Neural cell (in vitro differentiated cells): ENCODE measurements at regions not wholly inside any gene's neighbourhood (a gene's known extent, or its start where the extent isn't known, plus 50 kb on each side); places are given as distances from the start of the nearest gene placed in this dataset.

Experiments used
- H2AFZ ChIP-seq: fragments of 200-600, 300-800 bp; sonication (generic), shearing (Covaris generic); 2 replicates; pipeline ENCODE4 v1.6.0; 2014; ENCODE audit warnings: low read depth, mild to moderate bottlenecking, antibody characterized with exemption, low read length, moderate library complexity
- H3F3A ChIP-seq: fragments of 200-600 bp; shearing (Covaris generic); 2 replicates; pipeline ENCODE4 v1.6.1; 2016; ENCODE audit warnings: mild to moderate bottlenecking, moderate library complexity, mixed read lengths, antibody characterized with exemption, low read length; ENCODE audit not compliant: insufficient read depth, poor library complexity, severe bottlenecking
- H3K27ac ChIP-seq: fragments of 200-600, 300-800 bp; sonication (generic), shearing (Covaris generic); 2 replicates; pipeline ENCODE4 v1.5.1; 2014; ENCODE audit warnings: mild to moderate bottlenecking, low read length, moderate library complexity
- H3K27me3 ChIP-seq: fragments of 300-800, 200-600 bp; sonication (generic), shearing (Covaris generic); 2 replicates; pipeline ENCODE4 v1.6.0; 2014; ENCODE audit warnings: mild to moderate bottlenecking, low read depth, low read length, moderate library complexity; ENCODE audit not compliant: insufficient read depth
- H3K36me3 ChIP-seq: fragments of 300-800, 200-600 bp; sonication (generic), shearing (Covaris generic); 2 replicates; pipeline ENCODE4 v1.5.1; 2014; ENCODE audit warnings: mild to moderate bottlenecking, antibody characterized with exemption, low read length, moderate library complexity; ENCODE audit not compliant: insufficient read depth
- H3K4me2 ChIP-seq: fragments of 300-800, 200-600 bp; sonication (generic), shearing (Covaris generic); 2 replicates; pipeline ENCODE4 v1.6.0; 2014; ENCODE audit warnings: mild to moderate bottlenecking, low read length
- H3K4me3 ChIP-seq: fragments of 300-800, 200-600 bp; sonication (generic), shearing (Covaris generic); 2 replicates; pipeline ENCODE4 v1.5.1; 2014; ENCODE audit warnings: mild to moderate bottlenecking, low read length, moderate library complexity
- H3K79me2 ChIP-seq: fragments of 200-600 bp; shearing (Covaris generic); replicated peaks from 2 replicates; pipeline ENCODE4 v1.6.0; 2014; ENCODE audit warnings: mild to moderate bottlenecking, low read length, moderate library complexity; ENCODE audit not compliant: insufficient read depth
- H3K9ac ChIP-seq: fragments of 300-800, 200-600 bp; sonication (generic), shearing (Covaris generic); 2 replicates; pipeline ENCODE4 v1.6.1; 2016; ENCODE audit warnings: mild to moderate bottlenecking, low read length, mixed read lengths
- H3K9me2 ChIP-seq: fragments of 200-600 bp; shearing (Covaris generic); 2 replicates; pipeline ENCODE4 v1.6.1; 2016; ENCODE audit warnings: mild to moderate bottlenecking, low read length, mixed read lengths; ENCODE audit not compliant: insufficient read depth
- H3K9me3 ChIP-seq: fragments of 200-600, 300-800 bp; sonication (generic), shearing (Covaris generic); 2 replicates; pipeline ENCODE4 v1.6.1; 2016; ENCODE audit warnings: mild to moderate bottlenecking, mixed run types, low read length, moderate library complexity, mixed read lengths
- H4K20me1 ChIP-seq: fragments of 200-600 bp; shearing (Covaris generic); 2 replicates; pipeline ENCODE4 v1.6.1; 2016; ENCODE audit warnings: mild to moderate bottlenecking, mixed run types; ENCODE audit not compliant: insufficient read depth
- EP300 ChIP-seq: fragments of 450-650 bp; conservative IDR thresholded peaks from 2 replicates; pipeline ENCODE4 v1.6.1; 2014; ENCODE audit warnings: antibody characterized with exemption, mild to moderate bottlenecking, moderate library complexity; ENCODE audit not compliant: poor library complexity, severe bottlenecking
- EZH2 ChIP-seq: fragments of 200-600, 300-800 bp; shearing (Covaris generic), sonication (generic); IDR thresholded peaks from 2 replicates; pipeline ENCODE4 v1.6.1; 2014; ENCODE audit warnings: antibody characterized with exemption, low read length, borderline replicate concordance, mild to moderate bottlenecking; ENCODE audit not compliant: insufficient read depth, poor library complexity, severe bottlenecking
- MXI1 ChIP-seq: fragments of 450-650 bp; conservative IDR thresholded peaks from 2 replicates; pipeline ENCODE4 v1.6.1; 2014; ENCODE audit warnings: antibody characterized with exemption, mild to moderate bottlenecking; ENCODE audit not compliant: poor library complexity, severe bottlenecking
- POLR2AphosphoS5 ChIP-seq: IDR thresholded peaks from 2 replicates; pipeline ENCODE4 v1.6.1; 2012
- RAD21 ChIP-seq: fragments of 450-650 bp; conservative IDR thresholded peaks from 2 replicates; pipeline ENCODE4 v1.6.1; 2014; ENCODE audit warnings: antibody characterized with exemption, mild to moderate bottlenecking, moderate library complexity
- SMC3 ChIP-seq: fragments of 450-650 bp; conservative IDR thresholded peaks from 2 replicates; pipeline ENCODE4 v1.6.1; 2014; ENCODE audit warnings: antibody characterized with exemption, mild to moderate bottlenecking, moderate library complexity; ENCODE audit not compliant: poor library complexity
- TAF1 ChIP-seq: IDR thresholded peaks from 2 replicates; pipeline ENCODE4 v1.6.1; 2012; ENCODE audit warnings: low read depth
- TF ChIP-seq, protein P1 (sequence below): IDR thresholded peaks from 2 replicates; pipeline ENCODE4 v1.6.1; 2012; ENCODE audit warnings: borderline replicate concordance
- TF ChIP-seq, protein P2 (sequence below): fragments of 450-650 bp; IDR thresholded peaks from 2 replicates; pipeline ENCODE4 v1.5.1; 2014; ENCODE audit warnings: antibody characterized with exemption, mild to moderate bottlenecking, moderate library complexity; ENCODE audit not compliant: poor library complexity, severe bottlenecking

DNA sequence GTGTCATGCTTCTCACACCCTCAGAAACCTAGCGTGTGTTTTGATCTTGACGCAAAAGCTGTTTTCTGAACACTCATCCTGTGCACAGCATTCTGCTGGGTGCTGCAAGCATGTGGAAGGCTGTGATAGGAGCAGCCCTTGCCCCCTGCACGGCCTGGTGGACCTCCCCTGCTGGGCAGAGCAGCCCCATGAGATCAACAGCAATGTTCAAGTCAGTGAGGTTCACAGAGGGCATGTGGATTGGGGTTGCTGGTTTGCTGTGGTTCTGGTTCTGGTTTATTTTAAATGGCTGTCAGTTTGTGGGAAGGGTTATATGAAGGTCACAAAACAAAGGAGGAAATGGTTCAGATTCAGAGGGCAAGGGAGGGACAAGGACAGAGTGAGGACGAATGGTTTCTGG lies 71.3 kb downstream of the SOWAHC start:
- H3F3A ChIP-seq: no peaks in the 10 kb centered on the region
- H3K9me3 ChIP-seq: no peaks in the 10 kb centered on the region
- H3K79me2 ChIP-seq: no peaks in the 10 kb centered on the region
- H4K20me1 ChIP-seq: no peaks in the 10 kb centered on the region
- no peak overlapping the region for H3K4me2 ChIP-seq
- TF ChIP-seq, protein P1, sequence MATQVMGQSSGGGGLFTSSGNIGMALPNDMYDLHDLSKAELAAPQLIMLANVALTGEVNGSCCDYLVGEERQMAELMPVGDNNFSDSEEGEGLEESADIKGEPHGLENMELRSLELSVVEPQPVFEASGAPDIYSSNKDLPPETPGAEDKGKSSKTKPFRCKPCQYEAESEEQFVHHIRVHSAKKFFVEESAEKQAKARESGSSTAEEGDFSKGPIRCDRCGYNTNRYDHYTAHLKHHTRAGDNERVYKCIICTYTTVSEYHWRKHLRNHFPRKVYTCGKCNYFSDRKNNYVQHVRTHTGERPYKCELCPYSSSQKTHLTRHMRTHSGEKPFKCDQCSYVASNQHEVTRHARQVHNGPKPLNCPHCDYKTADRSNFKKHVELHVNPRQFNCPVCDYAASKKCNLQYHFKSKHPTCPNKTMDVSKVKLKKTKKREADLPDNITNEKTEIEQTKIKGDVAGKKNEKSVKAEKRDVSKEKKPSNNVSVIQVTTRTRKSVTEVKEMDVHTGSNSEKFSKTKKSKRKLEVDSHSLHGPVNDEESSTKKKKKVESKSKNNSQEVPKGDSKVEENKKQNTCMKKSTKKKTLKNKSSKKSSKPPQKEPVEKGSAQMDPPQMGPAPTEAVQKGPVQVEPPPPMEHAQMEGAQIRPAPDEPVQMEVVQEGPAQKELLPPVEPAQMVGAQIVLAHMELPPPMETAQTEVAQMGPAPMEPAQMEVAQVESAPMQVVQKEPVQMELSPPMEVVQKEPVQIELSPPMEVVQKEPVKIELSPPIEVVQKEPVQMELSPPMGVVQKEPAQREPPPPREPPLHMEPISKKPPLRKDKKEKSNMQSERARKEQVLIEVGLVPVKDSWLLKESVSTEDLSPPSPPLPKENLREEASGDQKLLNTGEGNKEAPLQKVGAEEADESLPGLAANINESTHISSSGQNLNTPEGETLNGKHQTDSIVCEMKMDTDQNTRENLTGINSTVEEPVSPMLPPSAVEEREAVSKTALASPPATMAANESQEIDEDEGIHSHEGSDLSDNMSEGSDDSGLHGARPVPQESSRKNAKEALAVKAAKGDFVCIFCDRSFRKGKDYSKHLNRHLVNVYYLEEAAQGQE: no peak
- TF ChIP-seq SMC3 (no peak), MXI1 (no peak), TAF1 (no peak), POLR2AphosphoS5 (no peak), EZH2 (no peak), RAD21 (no peak), EP300 (no peak)
- TF ChIP-seq, protein P2, sequence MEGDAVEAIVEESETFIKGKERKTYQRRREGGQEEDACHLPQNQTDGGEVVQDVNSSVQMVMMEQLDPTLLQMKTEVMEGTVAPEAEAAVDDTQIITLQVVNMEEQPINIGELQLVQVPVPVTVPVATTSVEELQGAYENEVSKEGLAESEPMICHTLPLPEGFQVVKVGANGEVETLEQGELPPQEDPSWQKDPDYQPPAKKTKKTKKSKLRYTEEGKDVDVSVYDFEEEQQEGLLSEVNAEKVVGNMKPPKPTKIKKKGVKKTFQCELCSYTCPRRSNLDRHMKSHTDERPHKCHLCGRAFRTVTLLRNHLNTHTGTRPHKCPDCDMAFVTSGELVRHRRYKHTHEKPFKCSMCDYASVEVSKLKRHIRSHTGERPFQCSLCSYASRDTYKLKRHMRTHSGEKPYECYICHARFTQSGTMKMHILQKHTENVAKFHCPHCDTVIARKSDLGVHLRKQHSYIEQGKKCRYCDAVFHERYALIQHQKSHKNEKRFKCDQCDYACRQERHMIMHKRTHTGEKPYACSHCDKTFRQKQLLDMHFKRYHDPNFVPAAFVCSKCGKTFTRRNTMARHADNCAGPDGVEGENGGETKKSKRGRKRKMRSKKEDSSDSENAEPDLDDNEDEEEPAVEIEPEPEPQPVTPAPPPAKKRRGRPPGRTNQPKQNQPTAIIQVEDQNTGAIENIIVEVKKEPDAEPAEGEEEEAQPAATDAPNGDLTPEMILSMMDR: no peak
- H3K36me3 ChIP-seq: no peaks in the 10 kb centered on the region
- no peak overlapping the region for H3K4me3 ChIP-seq
- no peak overlapping the region for H3K27ac ChIP-seq
- no peak overlapping the region for H2AFZ ChIP-seq
- H3K9me2 ChIP-seq: no peaks in the 10 kb centered on the region
- H3K27me3 ChIP-seq: no peaks in the 10 kb centered on the region
- no peak overlapping the region for H3K9ac ChIP-seq

DNA sequence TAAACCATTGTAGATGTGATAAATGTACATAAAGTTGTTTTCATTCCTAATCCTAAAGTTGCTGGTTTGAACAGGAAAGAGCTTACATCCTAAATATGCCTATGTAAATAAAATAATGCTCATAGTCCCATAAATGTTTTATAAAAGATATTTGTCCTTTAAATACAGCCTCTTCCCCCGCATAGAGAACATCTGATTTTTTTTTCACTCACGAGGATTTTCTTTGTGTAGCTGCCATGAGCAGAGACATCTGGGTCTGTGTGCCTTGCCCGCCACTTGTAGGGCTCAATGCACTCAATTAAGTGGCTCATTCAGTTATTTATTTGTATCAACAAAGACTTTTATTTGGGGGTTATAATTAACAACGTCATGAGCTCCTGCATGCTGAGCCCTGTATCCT lies 72.8 kb downstream of the SOWAHC start:
- Histone ChIP-seq H3K9me3 (no peaks in the 10 kb centered on the region), H3K36me3 (no peaks in the 10 kb centered on the region), H4K20me1 (no peaks in the 10 kb centered on the region), H3K9ac (no peak overlapping the region), H3K27me3 (no peaks in the 10 kb centered on the region), H2AFZ (no peak overlapping the region), H3K9me2 (no peaks in the 10 kb centered on the region), H3F3A (no peaks in the 10 kb centered on the region), H3K27ac (no peak overlapping the region), H3K79me2 (no peaks in the 10 kb centered on the region), H3K4me2 (no peak overlapping the region), H3K4me3 (no peak overlapping the region)
- TF ChIP-seq MXI1 (no peak), RAD21 (no peak), EP300 (no peak)
- TF ChIP-seq, protein P2: no peak
